HepG2 (cell line): ENCODE measurements at regions not wholly inside any gene's neighbourhood (a gene's known extent, or its start where the extent isn't known, plus 50 kb on each side); places are given as distances from the start of the nearest gene placed in this dataset.

Source experiments
- ATAC-seq: fragments of 200-7000 bp; cut with Tn5 transposase; 3 replicates; pipeline ENCODE4 v1.9.1; 2020; ENCODE audit warnings: mild to moderate bottlenecking, moderate library complexity
- BruUV-seq: library from RNA; stranded (reverse); fragments of 400-500 nt; replicated peaks from 2 replicates; lab custom pipeline; 2021; lab: Mats Ljungman, UMichigan
- CTCF ChIA-PET: fragments of 300-600 bp; formaldehyde crosslinking; extraction: SDS; loops from one replicate; lab custom pipeline; 2021; ENCODE audit warnings: low total read pairs, inconsistent platforms, low intra/inter-chr PET ratio; lab: Yijun Ruan, JAX
- POLR2A ChIA-PET: fragments of 350-600 bp; sonication (Branson Sonifier 250); formaldehyde crosslinking; loops from one replicate; lab custom pipeline; 2020; ENCODE audit warnings: antibody characterized with exemption, inconsistent platforms; lab: Yijun Ruan, JAX
- DNase-seq: peaks from one replicate; pipeline ENCODE4 v3.0.0-alpha.2; 2015; ENCODE audit warnings: low spot score
- FAIRE-seq: peaks from 3 replicates; lab custom pipeline; 2011; peaks lifted over from hg19 to GRCh38; lab: Jason Lieb, UNC
- H2AFZ ChIP-seq: one replicate; pipeline ENCODE4 v1.6.1; 2011; ENCODE audit warnings: low read length, inconsistent platforms
- H3K27ac ChIP-seq: fragments of 300-600 bp; 3 replicates; pipeline ENCODE4 v1.8.0; 2011; ENCODE audit warnings: mixed run types, mild to moderate bottlenecking, mixed read lengths, low read length, inconsistent platforms; ENCODE audit not compliant: insufficient read depth; ENCODE audit errors: extremely low read length
- H3K27me3 ChIP-seq, 2 experiments: fragments of 200-600 bp in 1 of 2; 2 replicates in 1 of 2; 3 replicates in 1 of 2; pipeline versions ENCODE4 v1.6.0 to v1.8.0; 2011; ENCODE audit warnings: low read length in 2 of 2, mild to moderate bottlenecking in 2 of 2, moderate library complexity in 2 of 2, inconsistent platforms in 1 of 2; ENCODE audit not compliant: insufficient read depth in 2 of 2, control insufficient read depth in 1 of 2
- H3K36me3 ChIP-seq, 2 experiments: fragments of 200-600 bp in 1 of 2; replicated peaks in 1 of 2; 2 replicates in 1 of 2; 3 replicates in 1 of 2; pipeline versions ENCODE4 v1.5.1 to v1.8.0; 2011; ENCODE audit warnings: low read length in 2 of 2, inconsistent platforms in 1 of 2; ENCODE audit not compliant: insufficient read depth in 2 of 2, control insufficient read depth in 1 of 2
- H3K4me1 ChIP-seq: 2 replicates; pipeline ENCODE4 v1.5.1; 2012; ENCODE audit warnings: low read length, inconsistent platforms; ENCODE audit not compliant: insufficient read depth
- H3K4me2 ChIP-seq: 2 replicates; pipeline ENCODE4 v1.6.0; 2011; ENCODE audit warnings: low read depth, low read length, inconsistent platforms
- H3K4me3 ChIP-seq, 3 experiments: fragments of 200-600 bp in 1 of 3; sonication (generic), shearing (Covaris generic) in 1 of 3; replicated peaks in 1 of 3; 2 replicates each; pipeline ENCODE4 v1.5.1; 2011 to 2016; ENCODE audit warnings: low read length in 3 of 3, inconsistent platforms in 2 of 3, low read depth in 2 of 3, mild to moderate bottlenecking in 2 of 3, control low read depth in 1 of 3, mixed read lengths in 1 of 3; ENCODE audit not compliant: insufficient read depth in 1 of 3
- H3K79me2 ChIP-seq: one replicate; pipeline ENCODE4 v1.6.1; 2011; ENCODE audit warnings: low read length, inconsistent platforms; ENCODE audit not compliant: insufficient read depth
- H3K9ac ChIP-seq: 2 replicates; pipeline ENCODE4 v1.6.0; 2011; ENCODE audit warnings: mild to moderate bottlenecking, low read depth, low read length, inconsistent platforms; ENCODE audit not compliant: insufficient read depth
- H3K9me3 ChIP-seq: 2 replicates; pipeline ENCODE4 v1.5.1; 2012; ENCODE audit warnings: mild to moderate bottlenecking, low read length
- H4K20me1 ChIP-seq: 2 replicates; pipeline ENCODE4 v1.6.0; 2011; ENCODE audit warnings: inconsistent platforms, mild to moderate bottlenecking, low read length, moderate library complexity; ENCODE audit not compliant: insufficient read depth
- CBX2 ChIP-seq, 2 experiments: fragments of 200-600 bp in 1 of 2; sonication (generic); formaldehyde crosslinking in 1 of 2; IDR thresholded peaks; 2 replicates each; pipeline versions ENCODE4 v1.7.0 to v1.8.1; 2018 to 2022; ENCODE audit warnings: low read depth in 2 of 2, low read length in 1 of 2, mild to moderate bottlenecking in 1 of 2, missing genetic modification reagents in 1 of 2
- CENPBD1 ChIP-seq: sonication (generic); formaldehyde crosslinking; IDR thresholded peaks from 2 replicates; pipeline ENCODE4 v1.8.0; 2022; ENCODE audit warnings: missing genetic modification reagents, low read depth, mild to moderate bottlenecking, borderline replicate concordance
- CTCF ChIP-seq: sonication (generic); formaldehyde crosslinking; IDR thresholded peaks from 2 replicates; pipeline ENCODE4 v1.5.0; 2020; ENCODE audit warnings: mild to moderate bottlenecking, missing genetic modification reagents, moderate library complexity
- DBP ChIP-seq: sonication (generic); formaldehyde crosslinking; IDR thresholded peaks from 2 replicates; pipeline ENCODE4 v1.4.0; 2020; ENCODE audit warnings: missing genetic modification reagents; ENCODE audit errors: not compliant biosample characterization
- ELF4 ChIP-seq: sonication (generic); formaldehyde crosslinking; IDR thresholded peaks from 2 replicates; pipeline ENCODE4 v1.5.0; 2020; ENCODE audit warnings: missing genetic modification reagents, mild to moderate bottlenecking, moderate library complexity, borderline replicate concordance
- JDP2 ChIP-seq: sonication (generic); formaldehyde crosslinking; IDR thresholded peaks from 2 replicates; pipeline ENCODE4 v1.8.1; 2022; ENCODE audit warnings: missing genetic modification reagents, borderline replicate concordance
- PBX2 ChIP-seq: IDR thresholded peaks from 2 replicates; pipeline ENCODE4 v1.6.1; 2016; ENCODE audit warnings: control low read depth
- PRPF4 ChIP-seq: fragments of 200-400 bp; formaldehyde crosslinking; IDR thresholded peaks from 2 replicates; pipeline ENCODE4 v1.6.1; 2016; ENCODE audit warnings: low read length, low read depth; ENCODE audit not compliant: poor library complexity, severe bottlenecking
- SOX13 ChIP-seq, 3 experiments: fragments of 450-650 bp in 1 of 3; sonication (generic) in 1 of 3; formaldehyde crosslinking in 1 of 3; IDR thresholded peaks in 2 of 3; conservative IDR thresholded peaks in 1 of 3; 2 replicates each; pipeline versions ENCODE4 v1.5.0 to v1.6.1; 2016 to 2020; ENCODE audit warnings: antibody characterized with exemption in 1 of 3, mild to moderate bottlenecking in 1 of 3, missing compliant biosample characterization in 1 of 3, missing genetic modification reagents in 1 of 3, moderate library complexity in 1 of 3
- TCF12 ChIP-seq, 2 experiments: fragments of 450-650 bp in 1 of 2; sonication (generic) in 1 of 2; formaldehyde crosslinking in 1 of 2; IDR thresholded peaks; 2 replicates each; pipeline versions ENCODE4 v1.6.1 to v1.8.0; 2017 to 2022; ENCODE audit warnings: antibody characterized with exemption in 1 of 2, mild to moderate bottlenecking in 1 of 2, missing genetic modification reagents in 1 of 2, moderate library complexity in 1 of 2
- TIGD3 ChIP-seq: sonication (generic); formaldehyde crosslinking; IDR thresholded peaks from 2 replicates; pipeline ENCODE4 v1.5.1; 2020; ENCODE audit warnings: mild to moderate bottlenecking, missing genetic modification reagents, borderline replicate concordance
- ZFP36L2 ChIP-seq: sonication (generic); formaldehyde crosslinking; IDR thresholded peaks from 2 replicates; pipeline ENCODE4 v1.4.0; 2020; ENCODE audit warnings: missing genetic modification reagents
- ZNF232 ChIP-seq: sonication (generic); formaldehyde crosslinking; IDR thresholded peaks from 2 replicates; pipeline ENCODE4 v1.4.0; 2020; ENCODE audit warnings: missing genetic modification reagents, borderline replicate concordance
- ZNF44 ChIP-seq: sonication (generic); formaldehyde crosslinking; IDR thresholded peaks from 2 replicates; pipeline ENCODE4 v1.5.1; 2020; ENCODE audit warnings: mild to moderate bottlenecking, missing genetic modification reagents
- ZNF569 ChIP-seq: sonication (generic); formaldehyde crosslinking; IDR thresholded peaks from 2 replicates; pipeline ENCODE4 v1.5.0; 2020; ENCODE audit warnings: mild to moderate bottlenecking, missing genetic modification reagents, moderate library complexity, borderline replicate concordance
- ZNF841 ChIP-seq: sonication (generic); formaldehyde crosslinking; IDR thresholded peaks from 2 replicates; pipeline ENCODE4 v1.8.1; 2023; ENCODE audit warnings: missing genetic modification reagents, borderline replicate concordance
- WGBS: methylation state at CpG from one replicate; pipeline ENCODE4 v1.1.6; 2017; ENCODE audit warnings: low lambda C conversion rate; 5-methylcytosine and 5-hydroxymethylcytosine counted together
- in situ Hi-C: cut with HindIII; loops from 2 replicates; pipeline ENCODE4 v1.10.0; 2017; ENCODE audit warnings: low pct_unique_long_range_greater_than_20kb; ENCODE audit not compliant: extremely low pct_ligation_motif_present
- intact Hi-C: fragments of 100-400 bp; cut with micrococcal nuclease; formaldehyde crosslinking; loops from one replicate; pipeline ENCODE4 v1.10.0; 2022; ENCODE audit not compliant: unreplicated experiment

- Histone ChIP-seq H3K9me3 (peaks cover 98% of the 10 kb centered on the region), H3K4me3 (no peak overlapping the region), H3K27me3 (no peaks in the 10 kb centered on the region), H3K4me2 (no peak overlapping the region), H3K4me1 (no peaks in the 10 kb centered on the region), H3K9ac (no peak overlapping the region), H2AFZ (no peak overlapping the region), H3K79me2 (no peaks in the 10 kb centered on the region), H3K36me3 (no peaks in the 10 kb centered on the region), H4K20me1 (no peaks in the 10 kb centered on the region), H3K27ac (no peak overlapping the region)
- TF ChIP-seq TCF12 (IDR thresholded peaks at IDR 0.05) (no peak), TCF12 (CRISPR knock-in tag; IDR thresholded peaks at IDR 0.05) (no peak), ZNF841 (no peak), CENPBD1 (CRISPR knock-in tag) (no peak), PBX2 (no peak), DBP (CRISPR knock-in tag) (no peak), TIGD3 (CRISPR knock-in tag) (no peak), PRPF4 (no peak), CBX2 (IDR thresholded peaks at IDR 0.05; ENCODE audit: low read depth, low read length) (no peak), CBX2 (CRISPR knock-in tag; IDR thresholded peaks at IDR 0.05; ENCODE audit: low read depth) (no peak), ZNF569 (CRISPR knock-in tag) (no peak), JDP2 (CRISPR knock-in tag) (no peak), ZFP36L2 (no peak), ZNF44 (CRISPR knock-in tag) (no peak), ELF4 (no peak), ZNF232 (CRISPR knock-in tag) (no peak), SOX13 (IDR thresholded peaks at IDR 0.05) (no peak), SOX13 (CRISPR knock-in tag; conservative IDR thresholded peaks at IDR 0.05 in 1 of 2, IDR thresholded peaks at IDR 0.05 in 1 of 2) (no peak), CTCF (CRISPR knock-in tag) (no peak)
- BruUV-seq = no TSS peak
- POLR2A ChIA-PET = no interaction called here
- in situ Hi-C loops (no loop called here), intact Hi-C loops (no loop called here)
- CTCF ChIA-PET = no interaction called here
- WGBS = 0% methylated on average over 3 of the region's 3 CpGs
- DNase-seq (no peak), FAIRE-seq (no peak), ATAC-seq (no peak)
Observed at GRCh38 chr10:83312570-83312969, 826.7 kb upstream of the GHITM start.
